ENCODE measurements at regions not wholly inside any gene's neighbourhood (a gene's known extent, or its start where the extent isn't known, plus 50 kb on each side); places are given as distances from the start of the nearest gene placed in this dataset.

DNA sequence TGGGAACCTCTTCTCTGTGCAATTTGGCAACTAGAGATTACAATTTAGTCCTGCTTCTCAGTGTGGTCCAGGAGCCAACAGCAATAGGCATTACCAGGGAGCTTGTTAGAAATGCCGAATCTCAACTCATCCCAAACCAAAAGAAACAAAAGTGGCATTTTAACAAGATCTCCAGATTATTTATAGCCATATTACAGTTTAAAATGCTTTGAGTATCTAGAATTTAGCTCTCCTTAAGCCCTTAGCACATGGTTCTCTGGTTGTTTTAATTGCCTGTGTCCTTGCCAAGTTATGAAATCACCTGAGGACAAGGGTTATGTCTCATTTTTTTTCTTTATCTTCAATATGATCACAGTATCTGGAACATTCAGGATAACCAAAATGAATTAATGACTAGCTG, 51.6 kb upstream of the TAS2R1 start:
- DNase-seq: no peak

Data from right lung (tissue), 2 donors.